ENCODE measurements at regions not wholly inside any gene's neighbourhood (a gene's known extent, or its start where the extent isn't known, plus 50 kb on each side); places are given as distances from the start of the nearest gene placed in this dataset.

DNA sequence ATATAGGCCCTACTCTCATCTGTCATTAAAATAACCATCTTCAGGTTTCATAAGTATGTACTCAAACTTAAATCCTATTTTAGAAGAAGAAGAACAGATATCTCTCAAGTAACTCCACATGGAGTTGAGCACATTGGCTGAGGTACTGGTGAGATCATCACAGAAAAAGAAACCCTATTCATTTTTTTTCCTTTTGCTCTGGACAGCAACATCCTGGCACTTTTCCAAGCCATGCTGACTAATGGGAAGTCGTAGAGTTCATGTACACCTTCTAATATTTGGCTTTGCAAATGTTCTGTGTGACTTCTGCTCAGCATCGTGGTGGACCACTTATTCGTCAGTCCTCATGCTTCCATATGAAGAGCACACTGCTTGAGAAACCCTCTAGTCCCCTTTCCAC, 336.0 kb upstream of the KCNH8 start:
- H3K4me1 ChIP-seq, result no peaks in the 10 kb centered on the region
- DNase-seq, result no peak
- no peaks in the 10 kb centered on the region for H3K36me3 ChIP-seq
- TF ChIP-seq, protein P1, sequence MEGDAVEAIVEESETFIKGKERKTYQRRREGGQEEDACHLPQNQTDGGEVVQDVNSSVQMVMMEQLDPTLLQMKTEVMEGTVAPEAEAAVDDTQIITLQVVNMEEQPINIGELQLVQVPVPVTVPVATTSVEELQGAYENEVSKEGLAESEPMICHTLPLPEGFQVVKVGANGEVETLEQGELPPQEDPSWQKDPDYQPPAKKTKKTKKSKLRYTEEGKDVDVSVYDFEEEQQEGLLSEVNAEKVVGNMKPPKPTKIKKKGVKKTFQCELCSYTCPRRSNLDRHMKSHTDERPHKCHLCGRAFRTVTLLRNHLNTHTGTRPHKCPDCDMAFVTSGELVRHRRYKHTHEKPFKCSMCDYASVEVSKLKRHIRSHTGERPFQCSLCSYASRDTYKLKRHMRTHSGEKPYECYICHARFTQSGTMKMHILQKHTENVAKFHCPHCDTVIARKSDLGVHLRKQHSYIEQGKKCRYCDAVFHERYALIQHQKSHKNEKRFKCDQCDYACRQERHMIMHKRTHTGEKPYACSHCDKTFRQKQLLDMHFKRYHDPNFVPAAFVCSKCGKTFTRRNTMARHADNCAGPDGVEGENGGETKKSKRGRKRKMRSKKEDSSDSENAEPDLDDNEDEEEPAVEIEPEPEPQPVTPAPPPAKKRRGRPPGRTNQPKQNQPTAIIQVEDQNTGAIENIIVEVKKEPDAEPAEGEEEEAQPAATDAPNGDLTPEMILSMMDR (IDR thresholded peaks at IDR 0.05), result no peak
- TF ChIP-seq POLR2A (IDR thresholded peaks at IDR 0.05), result no peak
- intact Hi-C loops (cut with DNase I), result no loop called here
- H3K27ac ChIP-seq, result no peak overlapping the region
- ATAC-seq, result no peak
- H3K27me3 ChIP-seq, result no peaks in the 10 kb centered on the region
- H3K9me3 ChIP-seq, result no peaks in the 10 kb centered on the region
- WGBS (ENCODE audit: insufficient coverage, low coverage, low lambda C conversion rate, missing lambda C conversion rate), result 41% methylated on average over 3 of the region's 3 CpGs
- H3K4me3 ChIP-seq, result no peak overlapping the region

DNA sequence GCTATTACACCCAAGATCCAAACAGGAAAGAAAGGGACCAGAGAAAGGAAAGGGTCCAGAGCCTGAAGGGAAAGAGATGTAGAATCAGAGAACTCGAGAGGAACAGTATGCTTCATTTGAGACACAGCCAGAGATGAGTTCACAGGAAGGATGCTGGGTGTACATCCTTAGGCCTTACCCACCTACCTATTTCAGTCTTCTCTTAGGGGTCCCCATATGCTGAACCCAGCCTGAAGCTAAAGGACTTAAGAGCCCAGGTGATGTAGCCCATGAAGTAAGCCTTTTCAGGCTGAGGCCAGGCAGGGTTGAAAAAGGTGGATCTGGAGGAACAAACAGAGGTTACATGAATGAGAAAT, 338.0 kb upstream of the KCNH8 start:
- no peaks in the 10 kb centered on the region for H3K4me1 ChIP-seq
- H3K9me3 ChIP-seq, result no peaks in the 10 kb centered on the region
- DNase-seq (no peak), ATAC-seq (no peak)
- no peak overlapping the region for H3K4me3 ChIP-seq
- no peaks in the 10 kb centered on the region for H3K27me3 ChIP-seq
- TF ChIP-seq, protein P1 (IDR thresholded peaks at IDR 0.05), result no peak
- TF ChIP-seq POLR2A (IDR thresholded peaks at IDR 0.05), result no peak
- no peak overlapping the region for H3K27ac ChIP-seq
- intact Hi-C loops (cut with DNase I), result no loop called here
- H3K36me3 ChIP-seq, result no peaks in the 10 kb centered on the region
- 42% methylated on average over 1 of the region's 1 CpG for WGBS (ENCODE audit: insufficient coverage, low coverage, low lambda C conversion rate, missing lambda C conversion rate)

- Histone ChIP-seq H3K27ac (no peak overlapping the region), H3K4me1 (no peaks in the 10 kb centered on the region), H3K9me3 (no peaks in the 10 kb centered on the region), H3K27me3 (no peaks in the 10 kb centered on the region), H3K36me3 (no peaks in the 10 kb centered on the region), H3K4me3 (no peak overlapping the region)
- ATAC-seq (no peak), DNase-seq (no peak)
- WGBS (ENCODE audit: insufficient coverage, low coverage, low lambda C conversion rate, missing lambda C conversion rate), result 31% methylated on average over 3 of the region's 3 CpGs
- TF ChIP-seq, protein P1 (IDR thresholded peaks at IDR 0.05), result no peak
- no peak for TF ChIP-seq POLR2A (IDR thresholded peaks at IDR 0.05)
- intact Hi-C loops (cut with DNase I), result no loop called here
These were observed 338.5 kb upstream of the KCNH8 start for GRCh38 chr3:18809640-18810305.

- DNase-seq (no peak), ATAC-seq (no peak)
- Histone ChIP-seq H3K36me3 (no peaks in the 10 kb centered on the region), H3K27me3 (no peaks in the 10 kb centered on the region), H3K4me3 (no peak overlapping the region), H3K27ac (no peak overlapping the region), H3K9me3 (no peaks in the 10 kb centered on the region), H3K4me1 (no peaks in the 10 kb centered on the region)
- TF ChIP-seq, protein P1 (IDR thresholded peaks at IDR 0.05), result no peak
- no peak for TF ChIP-seq POLR2A (IDR thresholded peaks at IDR 0.05)
- intact Hi-C loops (cut with DNase I), result no loop called here
- WGBS (ENCODE audit: insufficient coverage, low coverage, low lambda C conversion rate, missing lambda C conversion rate), result 70% methylated on average over 6 of the region's 6 CpGs
These were observed 339.9 kb upstream of the KCNH8 start for GRCh38 chr3:18808429-18808828.

GRCh38 chr3:18807593-18807992, 340.7 kb upstream of the KCNH8 start:
- H3K27ac ChIP-seq, result no peak overlapping the region
- no peak overlapping the region for H3K4me3 ChIP-seq
- ATAC-seq, result no peak
- TF ChIP-seq POLR2A (IDR thresholded peaks at IDR 0.05), result no peak
- TF ChIP-seq, protein P1 (IDR thresholded peaks at IDR 0.05), result no peak
- H3K36me3 ChIP-seq, result no peaks in the 10 kb centered on the region
- intact Hi-C loops (cut with DNase I), result no loop called here
- H3K27me3 ChIP-seq, result no peaks in the 10 kb centered on the region
- H3K4me1 ChIP-seq, result no peaks in the 10 kb centered on the region
- H3K9me3 ChIP-seq, result no peaks in the 10 kb centered on the region
- no peak for DNase-seq
- WGBS (ENCODE audit: insufficient coverage, low coverage, low lambda C conversion rate, missing lambda C conversion rate), result 45% methylated on average over 3 of the region's 3 CpGs

All from right lobe of liver (tissue), 6 donors.